Cardiac fibroblast (primary cell): ENCODE measurements at regions not wholly inside any gene's neighbourhood (a gene's known extent, or its start where the extent isn't known, plus 50 kb on each side); places are given as distances from the start of the nearest gene placed in this dataset.

Experiments
- DNase-seq, 2 donors: peaks; one replicate each; pipeline versions ENCODE4 v3.0.0 to v3.0.0-alpha.2; 2010; ENCODE audit warnings: low read depth in 2 of 2
- H3K4me3 ChIP-seq, 2 donors: replicated peaks in 1 of 2; 1 replicate in 1 of 2; 2 replicates in 1 of 2; pipeline ENCODE4 v1.5.1; 2011; ENCODE audit warnings: low read depth in 2 of 2, low read length in 2 of 2, mild to moderate bottlenecking in 2 of 2, moderate library complexity in 1 of 2
- TF ChIP-seq, protein P1 (sequence below): IDR thresholded peaks from one replicate; pipeline ENCODE4 v1.5.1; 2011; ENCODE audit warnings: low read depth, mild to moderate bottlenecking, low read length, inconsistent platforms

DNA sequence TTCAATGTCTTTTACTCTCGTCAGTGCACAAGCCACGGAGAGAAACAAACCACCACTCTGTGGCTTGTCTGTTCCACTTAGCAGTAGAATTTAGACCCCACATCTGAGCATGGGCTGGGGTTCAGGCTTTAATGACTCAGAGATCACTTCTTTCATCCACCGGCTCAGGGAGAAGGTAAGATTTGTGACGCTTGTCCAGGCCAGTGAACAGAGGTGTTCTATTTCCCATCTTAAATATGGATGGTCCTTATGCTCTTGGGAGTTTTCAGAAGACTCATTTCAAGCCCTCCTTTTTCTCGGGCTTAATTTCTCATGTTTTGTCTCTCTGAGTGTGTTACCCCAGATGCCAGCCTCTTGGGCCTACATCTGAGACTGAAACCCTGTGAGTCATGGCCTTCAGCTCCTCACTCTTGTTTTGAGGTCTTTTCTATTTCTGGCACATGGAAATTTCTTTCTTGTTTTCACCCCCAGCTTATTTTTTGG is 127.4 kb upstream of the SFRP2 start:
- peak in 1 of 2 donors; percentile 10 for DNase-seq
- no peak overlapping the region for H3K4me3 ChIP-seq
- TF ChIP-seq, protein P1, sequence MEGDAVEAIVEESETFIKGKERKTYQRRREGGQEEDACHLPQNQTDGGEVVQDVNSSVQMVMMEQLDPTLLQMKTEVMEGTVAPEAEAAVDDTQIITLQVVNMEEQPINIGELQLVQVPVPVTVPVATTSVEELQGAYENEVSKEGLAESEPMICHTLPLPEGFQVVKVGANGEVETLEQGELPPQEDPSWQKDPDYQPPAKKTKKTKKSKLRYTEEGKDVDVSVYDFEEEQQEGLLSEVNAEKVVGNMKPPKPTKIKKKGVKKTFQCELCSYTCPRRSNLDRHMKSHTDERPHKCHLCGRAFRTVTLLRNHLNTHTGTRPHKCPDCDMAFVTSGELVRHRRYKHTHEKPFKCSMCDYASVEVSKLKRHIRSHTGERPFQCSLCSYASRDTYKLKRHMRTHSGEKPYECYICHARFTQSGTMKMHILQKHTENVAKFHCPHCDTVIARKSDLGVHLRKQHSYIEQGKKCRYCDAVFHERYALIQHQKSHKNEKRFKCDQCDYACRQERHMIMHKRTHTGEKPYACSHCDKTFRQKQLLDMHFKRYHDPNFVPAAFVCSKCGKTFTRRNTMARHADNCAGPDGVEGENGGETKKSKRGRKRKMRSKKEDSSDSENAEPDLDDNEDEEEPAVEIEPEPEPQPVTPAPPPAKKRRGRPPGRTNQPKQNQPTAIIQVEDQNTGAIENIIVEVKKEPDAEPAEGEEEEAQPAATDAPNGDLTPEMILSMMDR, result no peak

DNA sequence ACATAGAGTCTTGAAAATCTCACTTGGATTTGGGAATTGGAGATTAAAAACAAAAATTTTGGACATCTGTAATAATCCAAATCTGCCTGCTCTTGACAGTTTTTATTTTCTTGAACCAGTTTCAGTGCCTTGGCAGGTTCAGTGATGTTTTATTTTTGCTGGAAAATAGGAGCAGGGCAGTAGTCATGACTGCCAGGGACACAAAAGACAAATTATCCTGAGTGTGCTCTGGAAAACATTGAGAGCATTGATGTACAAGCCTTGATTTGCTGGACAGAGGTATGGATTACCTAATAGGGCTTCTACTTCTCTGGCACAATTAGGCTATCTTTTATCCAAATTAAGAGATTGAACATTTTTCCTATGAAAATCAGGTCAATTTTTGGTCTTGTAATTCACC is 123.4 kb upstream of the SFRP2 start:
- TF ChIP-seq, protein P1, result no peak
- no peak for DNase-seq
- H3K4me3 ChIP-seq, result no peak overlapping the region

DNA sequence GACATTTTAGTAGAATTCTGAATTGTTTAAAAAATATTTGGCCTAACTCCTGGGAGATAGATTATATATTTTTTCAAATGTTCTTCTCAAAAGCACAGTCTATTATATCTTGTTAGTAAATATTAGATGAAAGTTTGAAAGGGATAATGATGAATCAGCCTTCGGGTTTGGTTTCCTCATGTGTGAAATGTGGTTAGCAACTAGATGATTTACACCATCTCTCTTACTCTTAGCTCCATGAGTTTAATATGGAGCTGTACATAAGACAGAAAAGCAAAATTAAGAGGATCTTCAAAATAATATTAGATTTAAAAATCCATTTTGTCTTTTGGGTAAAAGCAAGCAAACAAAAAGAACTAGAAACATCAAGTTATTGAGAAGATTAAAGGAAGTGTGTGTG is 120.8 kb upstream of the SFRP2 start:
- DNase-seq, result no peak
- TF ChIP-seq, protein P1, result no peak
- H3K4me3 ChIP-seq, result no peak overlapping the region

GRCh38 chr4:153906231-153906630 is 117.3 kb upstream of the SFRP2 start:
- TF ChIP-seq, protein P1, result no peak
- DNase-seq, result no peak
- H3K4me3 ChIP-seq, result no peak overlapping the region

- no peak for DNase-seq
- H3K4me3 ChIP-seq, result no peak overlapping the region
- TF ChIP-seq, protein P1, result no peak
Observed at GRCh38 chr4:153905231-153905630, 116.3 kb upstream of the SFRP2 start.

GRCh38 chr4:153904011-153904410 is 115.1 kb upstream of the SFRP2 start:
- TF ChIP-seq, protein P1, result no peak
- H3K4me3 ChIP-seq, result no peak overlapping the region
- no peak for DNase-seq

- no peak overlapping the region for H3K4me3 ChIP-seq
- no peak for DNase-seq
- TF ChIP-seq, protein P1, result no peak
Observed at GRCh38 chr4:153901220-153901619, 112.3 kb upstream of the SFRP2 start.
